SU-DHL-6 (cell line): ENCODE measurements at regions not wholly inside any gene's neighbourhood (a gene's known extent, or its start where the extent isn't known, plus 50 kb on each side); places are given as distances from the start of the nearest gene placed in this dataset.

Source experiments
- H2AFZ ChIP-seq: fragments of 200-600 bp; sonication (generic); 2 replicates; pipeline ENCODE4 v1.6.1; 2014; ENCODE audit warnings: low read depth, mild to moderate bottlenecking, moderate library complexity, mixed read lengths, antibody characterized with exemption, low read length; ENCODE audit not compliant: severe bottlenecking
- H3F3A ChIP-seq: fragments of 200-600 bp; shearing (Covaris generic); 2 replicates; pipeline ENCODE4 v1.6.0; 2016; ENCODE audit warnings: antibody characterized with exemption, mild to moderate bottlenecking; ENCODE audit not compliant: insufficient read depth
- H3K27ac ChIP-seq: fragments of 200-600 bp; sonication (generic); 2 replicates; pipeline ENCODE4 v1.5.1; 2016; ENCODE audit warnings: low read depth, mild to moderate bottlenecking, low read length, moderate library complexity, mixed read lengths
- H3K27me3 ChIP-seq: fragments of 200-600 bp; sonication (generic), shearing (Covaris generic); 2 replicates; pipeline ENCODE4 v1.6.0; 2014; ENCODE audit warnings: mild to moderate bottlenecking, low read length
- H3K36me3 ChIP-seq: fragments of 200-600 bp; sonication (generic); 2 replicates; pipeline ENCODE4 v1.6.1; 2014; ENCODE audit warnings: mild to moderate bottlenecking, low read length, mixed read lengths
- H3K4me2 ChIP-seq: fragments of 300-600, 200-600 bp; shearing (Covaris generic), sonication (generic); 2 replicates; pipeline ENCODE4 v1.6.0; 2014; ENCODE audit warnings: low read length, low read depth, mild to moderate bottlenecking; ENCODE audit not compliant: poor library complexity, severe bottlenecking
- H3K4me3 ChIP-seq: fragments of 200-600 bp; sonication (generic); 2 replicates; pipeline ENCODE4 v1.5.1; 2014; ENCODE audit warnings: antibody characterized with exemption, low read length, mild to moderate bottlenecking, mixed read lengths; ENCODE audit not compliant: insufficient read depth, poor library complexity, severe bottlenecking
- H3K79me2 ChIP-seq: fragments of 200-600 bp; sonication (generic); 2 replicates; pipeline ENCODE4 v1.6.1; 2014; ENCODE audit warnings: mild to moderate bottlenecking, low read length, moderate library complexity; ENCODE audit not compliant: insufficient read depth
- H3K9ac ChIP-seq: fragments of 200-600 bp; sonication (generic); 2 replicates; pipeline ENCODE4 v1.7.0; 2014; ENCODE audit warnings: mild to moderate bottlenecking, low read length
- H3K9me2 ChIP-seq: fragments of 200-600 bp; sonication (generic); replicated peaks from 2 replicates; pipeline ENCODE4 v1.6.1; 2014; ENCODE audit warnings: low read length; ENCODE audit not compliant: insufficient read depth
- H3K9me3 ChIP-seq: fragments of 200-600 bp; sonication (generic); 2 replicates; pipeline ENCODE4 v1.6.1; 2014; ENCODE audit warnings: low read length, mixed read lengths; ENCODE audit not compliant: insufficient read depth
- H4K20me1 ChIP-seq: fragments of 200-600 bp; sonication (generic); 2 replicates; pipeline ENCODE4 v1.6.1; 2014; ENCODE audit warnings: low read depth, mild to moderate bottlenecking, antibody characterized with exemption, low read length, moderate library complexity, mixed read lengths
- EZH2phosphoT487 ChIP-seq: fragments of 200-600 bp; sonication (generic), shearing (Covaris generic); conservative IDR thresholded peaks from 2 replicates; pipeline ENCODE4 v1.6.1; 2018; ENCODE audit warnings: mild to moderate bottlenecking, antibody characterized with exemption, low read length, moderate library complexity, mixed read lengths
- TF ChIP-seq, protein P1 (sequence below): fragments of 200-600 bp; sonication (generic); IDR thresholded peaks from one replicate; pipeline ENCODE4 v1.5.1; 2017; ENCODE audit warnings: antibody characterized with exemption, mild to moderate bottlenecking, low read length, moderate library complexity; ENCODE audit not compliant: insufficient read depth, poor library complexity, severe bottlenecking

- Histone ChIP-seq H3K36me3 (no peaks in the 10 kb centered on the region), H3K27ac (no peak overlapping the region), H3K4me3 (no peak overlapping the region), H3F3A (no peaks in the 10 kb centered on the region), H3K9me3 (no peaks in the 10 kb centered on the region), H4K20me1 (no peaks in the 10 kb centered on the region), H3K9me2 (no peaks in the 10 kb centered on the region), H3K27me3 (no peaks in the 10 kb centered on the region), H2AFZ (no peak overlapping the region), H3K9ac (no peak overlapping the region), H3K79me2 (no peaks in the 10 kb centered on the region), H3K4me2 (no peak overlapping the region)
- TF ChIP-seq, protein P1, sequence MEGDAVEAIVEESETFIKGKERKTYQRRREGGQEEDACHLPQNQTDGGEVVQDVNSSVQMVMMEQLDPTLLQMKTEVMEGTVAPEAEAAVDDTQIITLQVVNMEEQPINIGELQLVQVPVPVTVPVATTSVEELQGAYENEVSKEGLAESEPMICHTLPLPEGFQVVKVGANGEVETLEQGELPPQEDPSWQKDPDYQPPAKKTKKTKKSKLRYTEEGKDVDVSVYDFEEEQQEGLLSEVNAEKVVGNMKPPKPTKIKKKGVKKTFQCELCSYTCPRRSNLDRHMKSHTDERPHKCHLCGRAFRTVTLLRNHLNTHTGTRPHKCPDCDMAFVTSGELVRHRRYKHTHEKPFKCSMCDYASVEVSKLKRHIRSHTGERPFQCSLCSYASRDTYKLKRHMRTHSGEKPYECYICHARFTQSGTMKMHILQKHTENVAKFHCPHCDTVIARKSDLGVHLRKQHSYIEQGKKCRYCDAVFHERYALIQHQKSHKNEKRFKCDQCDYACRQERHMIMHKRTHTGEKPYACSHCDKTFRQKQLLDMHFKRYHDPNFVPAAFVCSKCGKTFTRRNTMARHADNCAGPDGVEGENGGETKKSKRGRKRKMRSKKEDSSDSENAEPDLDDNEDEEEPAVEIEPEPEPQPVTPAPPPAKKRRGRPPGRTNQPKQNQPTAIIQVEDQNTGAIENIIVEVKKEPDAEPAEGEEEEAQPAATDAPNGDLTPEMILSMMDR: no peak
- no peak for TF ChIP-seq EZH2phosphoT487
Measured at GRCh38 chr12:67035121-67035520, 234.0 kb upstream of the CAND1 start.

GRCh38 chr12:67038486-67038885, 230.7 kb upstream of the CAND1 start:
- no peak for TF ChIP-seq EZH2phosphoT487
- TF ChIP-seq, protein P1: no peak
- H3K9ac ChIP-seq: no peak overlapping the region
- H2AFZ ChIP-seq: no peak overlapping the region
- H3K4me3 ChIP-seq: no peak overlapping the region
- H3F3A ChIP-seq: no peaks in the 10 kb centered on the region
- H3K36me3 ChIP-seq: no peaks in the 10 kb centered on the region
- H3K79me2 ChIP-seq: no peaks in the 10 kb centered on the region
- H3K27me3 ChIP-seq: no peaks in the 10 kb centered on the region
- H3K4me2 ChIP-seq: no peak overlapping the region
- no peaks in the 10 kb centered on the region for H3K9me3 ChIP-seq
- H4K20me1 ChIP-seq: no peaks in the 10 kb centered on the region
- H3K27ac ChIP-seq: no peak overlapping the region
- no peaks in the 10 kb centered on the region for H3K9me2 ChIP-seq

DNA sequence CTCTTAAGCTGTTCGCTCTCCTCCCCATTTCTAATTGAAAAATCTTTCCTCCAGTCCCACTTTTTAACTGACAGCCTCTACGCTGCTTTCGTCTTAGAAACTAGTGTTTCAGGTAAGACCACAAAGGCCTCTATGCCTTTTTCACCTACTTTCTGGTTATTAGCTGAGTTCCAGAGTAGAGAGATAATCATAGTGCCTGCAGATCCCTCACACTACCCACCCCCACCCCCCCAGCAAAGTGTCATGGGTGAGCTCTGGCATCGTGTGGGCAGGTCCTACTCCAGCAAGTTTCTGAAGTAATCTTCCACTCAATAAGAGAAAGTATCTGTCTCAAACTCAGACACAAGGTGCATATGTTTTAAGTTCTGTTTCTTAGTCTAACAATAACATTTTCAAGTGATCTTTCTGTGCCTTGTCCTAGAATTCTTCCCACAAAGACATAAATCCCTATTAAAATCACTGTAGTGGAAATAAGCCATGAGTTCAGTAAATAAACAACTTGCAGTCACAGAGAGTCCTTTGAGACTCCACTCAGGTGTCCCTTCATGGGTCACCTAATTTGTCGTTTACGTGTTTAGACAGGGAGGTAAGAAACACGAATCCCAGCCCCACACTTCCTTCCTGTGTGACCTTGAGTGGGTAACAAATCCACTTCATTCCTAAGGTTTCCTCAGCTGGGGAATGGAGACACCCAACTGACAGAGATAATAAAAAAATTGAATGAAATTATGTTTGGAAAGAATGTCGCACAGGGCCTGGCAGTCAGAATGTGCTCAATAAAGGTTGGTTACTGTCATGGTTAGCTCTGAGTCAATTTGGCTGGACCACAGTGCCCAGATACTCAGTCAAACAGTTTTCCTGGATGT, 228.9 kb upstream of the CAND1 start:
- Histone ChIP-seq H3F3A (no peaks in the 10 kb centered on the region), H3K4me2 (no peak overlapping the region), H3K27me3 (no peaks in the 10 kb centered on the region), H3K79me2 (no peaks in the 10 kb centered on the region), H3K9ac (no peak overlapping the region), H2AFZ (no peak overlapping the region), H4K20me1 (no peaks in the 10 kb centered on the region), H3K4me3 (no peak overlapping the region), H3K27ac (no peak overlapping the region), H3K9me3 (no peaks in the 10 kb centered on the region), H3K36me3 (no peaks in the 10 kb centered on the region), H3K9me2 (no peaks in the 10 kb centered on the region)
- TF ChIP-seq, protein P1: no peak
- TF ChIP-seq EZH2phosphoT487: no peak
